K562 (cell line): ENCODE measurements at regions not wholly inside any gene's neighbourhood (a gene's known extent, or its start where the extent isn't known, plus 50 kb on each side); places are given as distances from the start of the nearest gene placed in this dataset.

ENCODE experiments used
- ATAC-seq: fragments of 200-7000 bp; cut with Tn5 transposase; 3 replicates; pipeline ENCODE4 v1.9.1; 2020; ENCODE audit warnings: moderate library complexity
- BruUV-seq: library from RNA; stranded (reverse); fragments of 400-500 nt; replicated peaks from 2 replicates; lab custom pipeline; 2021; lab: Mats Ljungman, UMichigan
- CTCF ChIA-PET: fragments of 300-600 bp; formaldehyde crosslinking; extraction: SDS; loops from one replicate; lab custom pipeline; 2021; ENCODE audit warnings: low intra/inter-chr PET ratio; lab: Yijun Ruan, JAX
- POLR2A ChIA-PET: fragments of 300-600, 350-650 bp; sonication (Branson Sonifier 250); formaldehyde crosslinking; extraction: SDS; loops from one replicate; lab custom pipeline; 2021; ENCODE audit warnings: antibody characterized with exemption, inconsistent platforms; lab: Yijun Ruan, JAX
- DNase-seq, 4 experiments: peaks; one replicate each; pipeline versions ENCODE4 v3.0.0 to v3.0.0-alpha.2; 2011 to 2018; ENCODE audit warnings: low spot score in 3 of 4, mixed read lengths in 3 of 4; ENCODE audit errors: extremely low read depth in 1 of 4
- FAIRE-seq: peaks from 2 replicates; lab custom pipeline; 2011; peaks lifted over from hg19 to GRCh38; lab: Jason Lieb, UNC
- H2AFZ ChIP-seq: 2 replicates; pipeline ENCODE4 v1.6.0; 2011; ENCODE audit warnings: low read depth, low read length, control low read depth, inconsistent platforms
- H3K27ac ChIP-seq: fragments of 200-600 bp; 3 replicates; pipeline ENCODE4 v1.8.0; 2011; ENCODE audit warnings: low read depth, mild to moderate bottlenecking, control low read depth, inconsistent platforms, low read length, moderate library complexity, mixed read lengths; ENCODE audit errors: extremely low read depth
- H3K27me3 ChIP-seq, 2 experiments: fragments of 300-600 bp in 1 of 2; 2 replicates in 1 of 2; 3 replicates in 1 of 2; pipeline versions ENCODE4 v1.6.0 to v1.8.0; 2011; ENCODE audit warnings: inconsistent platforms in 2 of 2, low read length in 2 of 2, mild to moderate bottlenecking in 1 of 2, mixed read lengths in 1 of 2, moderate library complexity in 1 of 2; ENCODE audit not compliant: control insufficient read depth in 2 of 2, insufficient read depth in 2 of 2
- H3K36me3 ChIP-seq: fragments of 300-600 bp; 3 replicates; pipeline ENCODE4 v1.8.0; 2011; ENCODE audit warnings: mild to moderate bottlenecking, low read length, inconsistent platforms; ENCODE audit not compliant: control insufficient read depth, insufficient read depth
- H3K4me1 ChIP-seq, 2 experiments: fragments of 200-600 bp in 1 of 2; replicated peaks in 1 of 2; 2 replicates in 1 of 2; 3 replicates in 1 of 2; pipeline versions ENCODE4 v1.5.1 to v1.8.0; 2011; ENCODE audit warnings: inconsistent platforms in 2 of 2, low read length in 2 of 2, mild to moderate bottlenecking in 1 of 2, mixed read lengths in 1 of 2, moderate library complexity in 1 of 2; ENCODE audit not compliant: control insufficient read depth in 2 of 2, insufficient read depth in 2 of 2
- H3K4me2 ChIP-seq: 2 replicates; pipeline ENCODE4 v1.6.1; 2011; ENCODE audit warnings: low read length, control low read depth, inconsistent platforms, mixed read lengths; ENCODE audit not compliant: insufficient read depth
- H3K4me3 ChIP-seq: fragments of 200-600 bp; sonication (generic), shearing (Covaris generic); 2 replicates; pipeline ENCODE4 v1.5.1; 2016; ENCODE audit warnings: control low read depth, inconsistent platforms
- H3K79me2 ChIP-seq: fragments of 200-600 bp; 3 replicates; pipeline ENCODE4 v1.8.0; 2011; ENCODE audit warnings: low read length, inconsistent platforms; ENCODE audit not compliant: control insufficient read depth, insufficient read depth
- H3K9ac ChIP-seq, 2 experiments: 2 replicates each; pipeline versions ENCODE4 v1.6.0 to v1.6.1; 2011; ENCODE audit warnings: low read depth in 2 of 2, low read length in 2 of 2, control low read depth in 1 of 2, inconsistent platforms in 1 of 2, mild to moderate bottlenecking in 1 of 2, mixed read lengths in 1 of 2; ENCODE audit not compliant: insufficient read depth in 1 of 2
- H3K9me1 ChIP-seq: one replicate; pipeline ENCODE4 v1.6.0; 2011; ENCODE audit warnings: inconsistent platforms, mild to moderate bottlenecking, low read length, moderate library complexity; ENCODE audit not compliant: control insufficient read depth, insufficient read depth
- H3K9me3 ChIP-seq: replicated peaks from 2 replicates; pipeline ENCODE4 v1.5.1; 2011; ENCODE audit warnings: low read depth, low read length, inconsistent platforms; ENCODE audit not compliant: control insufficient read depth, insufficient read depth
- H4K20me1 ChIP-seq: replicated peaks from 2 replicates; pipeline ENCODE4 v1.6.1; 2011; ENCODE audit warnings: low read length, inconsistent platforms, mixed read lengths; ENCODE audit not compliant: control insufficient read depth, insufficient read depth
- HNRNPH1 ChIP-seq: fragments of 200-400 bp; formaldehyde crosslinking; optimal IDR thresholded peaks from 2 replicates; pipeline ENCODE3; 2017; ENCODE audit warnings: low read depth, mild to moderate bottlenecking, low read length, moderate library complexity
- NFIC ChIP-seq: fragments of 450-650 bp; IDR thresholded peaks from 2 replicates; pipeline ENCODE4 v1.6.1; 2017; ENCODE audit warnings: mild to moderate bottlenecking, inconsistent platforms
- NFIX ChIP-seq: fragments of 250-450 bp; sonication (Bioruptor Pico); IDR thresholded peaks from 2 replicates; pipeline ENCODE4 v1.4.0; 2020; ENCODE audit warnings: low read depth, mild to moderate bottlenecking, moderate library complexity
- NR4A1 ChIP-seq, 2 experiments: fragments of 250-450 bp in 1 of 2; fragments of 450-650 bp in 1 of 2; sonication (Bioruptor Pico) in 1 of 2; IDR thresholded peaks; 2 replicates each; pipeline versions ENCODE4 v1.4.0 to v1.6.1; 2016 to 2020; ENCODE audit warnings: mild to moderate bottlenecking in 2 of 2, missing compliant biosample characterization in 1 of 2, missing genetic modification characterization in 1 of 2, moderate library complexity in 1 of 2
- TAF7 ChIP-seq: fragments of 450-650 bp; IDR thresholded peaks from 2 replicates; pipeline ENCODE4 v1.6.1; 2016; ENCODE audit warnings: missing genetic modification characterization, missing compliant biosample characterization
- TSC22D4 ChIP-seq: fragments of 450-650 bp; IDR thresholded peaks from 2 replicates; pipeline ENCODE4 v1.6.1; 2016; ENCODE audit warnings: missing genetic modification characterization, missing biosample characterization, control low read depth
- ZSCAN29 ChIP-seq: fragments of 450-650 bp; IDR thresholded peaks from 2 replicates; pipeline ENCODE4 v1.6.1; 2017
- WGBS: fragments of 100-300 bp; shearing (Covaris generic); methylation state at CpG from one replicate; pipeline ENCODE4 v1.1.6; 2016; ENCODE audit warnings: low coverage, mixed read lengths; ENCODE audit not compliant: insufficient coverage; ENCODE audit errors: missing lambda C conversion rate; 5-methylcytosine and 5-hydroxymethylcytosine counted together
- in situ Hi-C: fragments of 300-500 bp; cut with MboI; formaldehyde crosslinking; loops from 4 replicates; pipeline ENCODE4 v1.15.0; 2018; ENCODE audit warnings: inconsistent platforms, mixed read lengths
- intact Hi-C: fragments of 100-400 bp; cut with micrococcal nuclease; formaldehyde crosslinking; loops from 2 replicates; pipeline ENCODE4 v1.14.2; 2022
- TF ChIP-seq, protein P1 (sequence below), 2 experiments: fragments of 250-450 bp in 1 of 2; fragments of 450-650 bp in 1 of 2; sonication (Bioruptor Pico) in 1 of 2; IDR thresholded peaks; 2 replicates each; pipeline versions ENCODE4 v1.6.1 to v1.8.0; 2016 to 2021; ENCODE audit warnings: mild to moderate bottlenecking in 2 of 2, moderate library complexity in 2 of 2, missing compliant biosample characterization in 1 of 2, missing genetic modification characterization in 1 of 2
- TF ChIP-seq, protein P2 (sequence below): fragments of 250-450 bp; sonication (Bioruptor Pico); IDR thresholded peaks from 2 replicates; pipeline ENCODE4 v1.4.0; 2020; ENCODE audit warnings: mild to moderate bottlenecking, moderate library complexity
- TF ChIP-seq, protein P3 (sequence below): fragments of 250-450 bp; sonication (Bioruptor Pico); IDR thresholded peaks from 2 replicates; pipeline ENCODE4 v1.8.0; 2022; ENCODE audit warnings: moderate library complexity, mild to moderate bottlenecking, inconsistent platforms
- TF ChIP-seq, protein P4 (sequence below): IDR thresholded peaks from 2 replicates; pipeline ENCODE4 v1.6.1; 2016; ENCODE audit warnings: missing genetic modification characterization, missing compliant biosample characterization

DNA sequence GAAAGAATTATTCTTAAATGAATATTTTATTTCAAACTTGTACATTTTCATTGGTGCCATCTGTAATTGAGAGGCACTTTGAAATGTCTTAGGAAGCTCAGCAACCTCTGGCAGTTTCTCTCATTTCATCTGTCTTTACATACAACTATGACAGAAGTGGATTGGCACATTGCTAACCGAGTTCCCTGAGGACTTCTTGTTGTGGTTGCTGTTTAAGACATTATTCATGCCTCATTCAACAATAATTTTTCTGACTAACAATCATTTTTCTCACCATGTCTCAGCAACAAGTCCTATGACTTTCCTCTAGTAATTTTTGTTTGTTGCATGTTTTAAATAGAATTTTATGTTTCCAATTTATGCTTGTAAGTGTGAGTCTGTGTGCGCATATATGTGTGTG, 284.0 kb upstream of the CWC22 start:
- Histone ChIP-seq H3K27me3 (no peaks in the 10 kb centered on the region), H2AFZ (no peak overlapping the region), H3K9me1 (no peaks in the 10 kb centered on the region), H3K4me2 (no peak overlapping the region), H3K79me2 (no peaks in the 10 kb centered on the region), H3K4me3 (no peak overlapping the region), H3K4me1 (no peaks in the 10 kb centered on the region), H4K20me1 (no peaks in the 10 kb centered on the region), H3K9ac (no peak overlapping the region), H3K9me3 (no peaks in the 10 kb centered on the region), H3K36me3 (no peaks in the 10 kb centered on the region), H3K27ac (no peak overlapping the region)
- no peak for FAIRE-seq
- no peak for ATAC-seq
- BruUV-seq: no TSS peak
- ChIA-PET POLR2A (no interaction called here), CTCF (no interaction called here)
- DNase-seq: no peak
- in situ Hi-C loops: no loop called here
- WGBS: 0% methylated on average over 2 of the region's 2 CpGs
- intact Hi-C loops: no loop called here
- TF ChIP-seq ZSCAN29 (no peak), NFIX (CRISPR knock-in tag) (no peak)
- TF ChIP-seq, protein P1, sequence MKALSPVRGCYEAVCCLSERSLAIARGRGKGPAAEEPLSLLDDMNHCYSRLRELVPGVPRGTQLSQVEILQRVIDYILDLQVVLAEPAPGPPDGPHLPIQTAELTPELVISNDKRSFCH (CRISPR knock-in tag; IDR thresholded peaks at IDR 0.05): no peak
- TF ChIP-seq, protein P1 (tag; IDR thresholded peaks at IDR 0.05): no peak
- TF ChIP-seq, all 486 proteins: peak for 0

DNA sequence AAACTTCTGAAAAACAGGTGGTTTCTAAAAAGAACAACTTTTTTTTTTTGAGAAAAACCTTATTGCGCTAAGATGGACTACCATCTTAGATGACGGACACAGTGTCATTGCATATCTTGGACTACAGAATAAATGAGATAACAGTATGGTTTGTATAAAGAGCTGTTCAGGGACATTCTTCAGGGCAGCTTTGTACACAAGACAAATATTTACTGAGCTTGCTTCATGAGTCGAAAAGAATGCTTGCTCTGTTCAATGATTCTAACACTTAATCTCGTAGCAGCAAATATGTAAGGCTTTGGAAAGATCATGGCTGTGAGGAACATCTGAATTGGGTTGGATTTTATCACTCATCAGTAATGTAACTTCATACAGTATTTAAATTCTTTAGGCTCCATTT, 282.5 kb upstream of the CWC22 start:
- Histone ChIP-seq H3K4me3 (no peak overlapping the region), H3K79me2 (no peaks in the 10 kb centered on the region), H3K4me2 (no peak overlapping the region), H3K36me3 (no peaks in the 10 kb centered on the region), H3K9me1 (no peaks in the 10 kb centered on the region), H3K4me1 (no peaks in the 10 kb centered on the region), H3K9ac (no peak overlapping the region), H4K20me1 (no peaks in the 10 kb centered on the region), H3K9me3 (no peaks in the 10 kb centered on the region), H3K27me3 (no peaks in the 10 kb centered on the region), H2AFZ (no peak overlapping the region), H3K27ac (no peak overlapping the region)
- intact Hi-C loops: no loop called here
- DNase-seq: no peak
- ChIA-PET POLR2A (no interaction called here), CTCF (no interaction called here)
- no peak for ATAC-seq
- in situ Hi-C loops: no loop called here
- FAIRE-seq: no peak
- 0% methylated on average over 4 of the region's 4 CpGs for WGBS
- no TSS peak for BruUV-seq
- TF ChIP-seq, protein P2, sequence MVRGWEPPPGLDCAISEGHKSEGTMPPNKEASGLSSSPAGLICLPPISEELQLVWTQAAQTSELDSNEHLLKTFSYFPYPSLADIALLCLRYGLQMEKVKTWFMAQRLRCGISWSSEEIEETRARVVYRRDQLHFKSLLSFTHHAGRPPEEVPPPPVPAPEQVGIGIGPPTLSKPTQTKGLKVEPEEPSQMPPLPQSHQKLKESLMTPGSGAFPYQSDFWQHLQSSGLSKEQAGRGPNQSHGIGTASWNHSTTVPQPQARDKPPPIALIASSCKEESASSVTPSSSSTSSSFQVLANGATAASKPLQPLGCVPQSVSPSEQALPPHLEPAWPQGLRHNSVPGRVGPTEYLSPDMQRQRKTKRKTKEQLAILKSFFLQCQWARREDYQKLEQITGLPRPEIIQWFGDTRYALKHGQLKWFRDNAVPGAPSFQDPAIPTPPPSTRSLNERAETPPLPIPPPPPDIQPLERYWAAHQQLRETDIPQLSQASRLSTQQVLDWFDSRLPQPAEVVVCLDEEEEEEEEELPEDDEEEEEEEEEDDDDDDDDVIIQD (CRISPR knock-in tag): no peak
- TF ChIP-seq NR4A1 (CRISPR knock-in tag; IDR thresholded peaks at IDR 0.05) (no peak), NR4A1 (tag; IDR thresholded peaks at IDR 0.05) (no peak), HNRNPH1 (no peak), TSC22D4 (tag) (no peak), NFIC (no peak), TAF7 (tag) (no peak)
- TF ChIP-seq, protein P3, sequence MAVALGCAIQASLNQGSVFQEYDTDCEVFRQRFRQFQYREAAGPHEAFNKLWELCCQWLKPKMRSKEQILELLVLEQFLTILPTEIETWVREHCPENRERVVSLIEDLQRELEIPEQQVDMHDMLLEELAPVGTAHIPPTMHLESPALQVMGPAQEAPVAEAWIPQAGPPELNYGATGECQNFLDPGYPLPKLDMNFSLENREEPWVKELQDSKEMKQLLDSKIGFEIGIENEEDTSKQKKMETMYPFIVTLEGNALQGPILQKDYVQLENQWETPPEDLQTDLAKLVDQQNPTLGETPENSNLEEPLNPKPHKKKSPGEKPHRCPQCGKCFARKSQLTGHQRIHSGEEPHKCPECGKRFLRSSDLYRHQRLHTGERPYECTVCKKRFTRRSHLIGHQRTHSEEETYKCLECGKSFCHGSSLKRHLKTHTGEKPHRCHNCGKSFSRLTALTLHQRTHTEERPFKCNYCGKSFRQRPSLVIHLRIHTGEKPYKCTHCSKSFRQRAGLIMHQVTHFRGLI (CRISPR knock-in tag): no peak
- TF ChIP-seq, protein P4, sequence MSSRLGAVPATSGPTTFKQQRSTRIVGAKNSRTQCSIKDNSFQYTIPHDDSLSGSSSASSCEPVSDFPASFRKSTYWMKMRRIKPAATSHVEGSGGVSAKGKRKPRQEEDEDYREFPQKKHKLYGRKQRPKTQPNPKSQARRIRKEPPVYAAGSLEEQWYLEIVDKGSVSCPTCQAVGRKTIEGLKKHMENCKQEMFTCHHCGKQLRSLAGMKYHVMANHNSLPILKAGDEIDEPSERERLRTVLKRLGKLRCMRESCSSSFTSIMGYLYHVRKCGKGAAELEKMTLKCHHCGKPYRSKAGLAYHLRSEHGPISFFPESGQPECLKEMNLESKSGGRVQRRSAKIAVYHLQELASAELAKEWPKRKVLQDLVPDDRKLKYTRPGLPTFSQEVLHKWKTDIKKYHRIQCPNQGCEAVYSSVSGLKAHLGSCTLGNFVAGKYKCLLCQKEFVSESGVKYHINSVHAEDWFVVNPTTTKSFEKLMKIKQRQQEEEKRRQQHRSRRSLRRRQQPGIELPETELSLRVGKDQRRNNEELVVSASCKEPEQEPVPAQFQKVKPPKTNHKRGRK (tag): no peak
